ENCODE measurements at regions not wholly inside any gene's neighbourhood (a gene's known extent, or its start where the extent isn't known, plus 50 kb on each side); places are given as distances from the start of the nearest gene placed in this dataset.
A peak's percentile ranks its signal among the peaks of the same experiment; 100 is the strongest.

GRCh38 chr21:24450119-24450518, 1157.2 kb downstream of the MRPL39 start:
- H2AFZ ChIP-seq (ENCODE audit: low read length): no peak overlapping the region
- H3K27me3 ChIP-seq (replicated peaks; ENCODE audit: insufficient read depth, low read length): no peaks in the 10 kb centered on the region
- DNase-seq: peak; percentile 80
- H3K36me3 ChIP-seq (replicated peaks; ENCODE audit: insufficient read depth, low read length): no peaks in the 10 kb centered on the region
- peaks cover 21% of the 10 kb centered on the region for H3K4me1 ChIP-seq (ENCODE audit: low read length)
- H3K27ac ChIP-seq (ENCODE audit: low read length): peak overlapping the region; percentile 53; the same call in 1 of the 2 replicates
- no peak overlapping the region for H3K9ac ChIP-seq (ENCODE audit: low read length)
- H3K4me2 ChIP-seq (ENCODE audit: low read depth, low read length): peak overlapping the region; percentile 48
- no peak for TF ChIP-seq CTCF (IDR thresholded peaks at IDR 0.05; ENCODE audit: low read length)
- TF ChIP-seq EZH2 (optimal IDR thresholded peaks at IDR 0.05; ENCODE audit: low read depth, low read length): no peak
- TF ChIP-seq EZH2phosphoT487 (IDR thresholded peaks at IDR 0.05; ENCODE audit: low read length): no peak
- H4K20me1 ChIP-seq (ENCODE audit: insufficient read depth, low read length): no peaks in the 10 kb centered on the region
- H3K9me2 ChIP-seq (replicated peaks; ENCODE audit: insufficient read depth, low read length): no peaks in the 10 kb centered on the region
- peaks cover 7% of the 10 kb centered on the region for H3F3A ChIP-seq (ENCODE audit: insufficient read depth, low read length)
- no peaks in the 10 kb centered on the region for H3K9me3 ChIP-seq (replicated peaks; ENCODE audit: insufficient read depth, low read length)
- no peak overlapping the region for H3K4me3 ChIP-seq (ENCODE audit: low read length)
- no peaks in the 10 kb centered on the region for H3K79me2 ChIP-seq (ENCODE audit: low read length)

DNA sequence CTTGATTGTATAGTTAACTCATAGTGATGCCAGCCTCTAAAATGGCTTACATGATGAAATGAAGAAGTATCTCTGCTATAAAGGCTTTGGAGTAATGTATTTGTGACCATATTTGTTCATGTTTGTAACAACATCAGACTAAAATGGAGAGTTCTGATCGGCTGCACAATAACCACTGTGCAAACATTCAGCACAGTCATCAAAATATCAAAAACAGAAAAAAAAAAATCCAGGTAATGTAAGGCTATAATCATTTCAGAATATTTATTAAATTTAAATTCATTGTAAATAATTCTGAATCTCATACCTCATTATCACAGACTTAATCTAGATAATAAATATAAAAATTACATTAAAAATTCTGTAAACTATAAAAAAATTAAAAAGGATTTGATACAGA, 1161.8 kb downstream of the MRPL39 start:
- Histone ChIP-seq H4K20me1 (ENCODE audit: insufficient read depth, low read length) (no peaks in the 10 kb centered on the region), H3K4me1 (ENCODE audit: low read length) (peaks cover 16% of the 10 kb centered on the region), H3K79me2 (ENCODE audit: low read length) (no peaks in the 10 kb centered on the region), H3K36me3 (replicated peaks; ENCODE audit: insufficient read depth, low read length) (no peaks in the 10 kb centered on the region), H2AFZ (ENCODE audit: low read length) (no peak overlapping the region), H3K4me2 (ENCODE audit: low read depth, low read length) (no peak overlapping the region), H3K9me2 (replicated peaks; ENCODE audit: insufficient read depth, low read length) (no peaks in the 10 kb centered on the region), H3K27ac (ENCODE audit: low read length) (no peak overlapping the region), H3K27me3 (replicated peaks; ENCODE audit: insufficient read depth, low read length) (no peaks in the 10 kb centered on the region), H3F3A (ENCODE audit: insufficient read depth, low read length) (peaks cover 4% of the 10 kb centered on the region), H3K9me3 (replicated peaks; ENCODE audit: insufficient read depth, low read length) (no peaks in the 10 kb centered on the region), H3K9ac (ENCODE audit: low read length) (no peak overlapping the region), H3K4me3 (ENCODE audit: low read length) (no peak overlapping the region)
- TF ChIP-seq EZH2 (optimal IDR thresholded peaks at IDR 0.05; ENCODE audit: low read depth, low read length): no peak
- TF ChIP-seq EZH2phosphoT487 (IDR thresholded peaks at IDR 0.05; ENCODE audit: low read length): no peak
- no peak for TF ChIP-seq CTCF (IDR thresholded peaks at IDR 0.05; ENCODE audit: low read length)
- no peak for DNase-seq

- H3K4me2 ChIP-seq (ENCODE audit: low read depth, low read length): no peak overlapping the region
- no peak overlapping the region for H3K27ac ChIP-seq (ENCODE audit: low read length)
- no peak overlapping the region for H3K9ac ChIP-seq (ENCODE audit: low read length)
- H3K4me3 ChIP-seq (ENCODE audit: low read length): no peak overlapping the region
- no peaks in the 10 kb centered on the region for H3K27me3 ChIP-seq (replicated peaks; ENCODE audit: insufficient read depth, low read length)
- no peaks in the 10 kb centered on the region for H4K20me1 ChIP-seq (ENCODE audit: insufficient read depth, low read length)
- no peak for TF ChIP-seq EZH2phosphoT487 (IDR thresholded peaks at IDR 0.05; ENCODE audit: low read length)
- no peak for TF ChIP-seq CTCF (IDR thresholded peaks at IDR 0.05; ENCODE audit: low read length)
- TF ChIP-seq EZH2 (optimal IDR thresholded peaks at IDR 0.05; ENCODE audit: low read depth, low read length): no peak
- no peaks in the 10 kb centered on the region for H3K79me2 ChIP-seq (ENCODE audit: low read length)
- no peak for DNase-seq
- no peaks in the 10 kb centered on the region; the same call in 1 of the 2 replicates for H3F3A ChIP-seq (ENCODE audit: insufficient read depth, low read length)
- H3K36me3 ChIP-seq (replicated peaks; ENCODE audit: insufficient read depth, low read length): no peaks in the 10 kb centered on the region
- H3K9me2 ChIP-seq (replicated peaks; ENCODE audit: insufficient read depth, low read length): no peaks in the 10 kb centered on the region
- no peaks in the 10 kb centered on the region for H3K9me3 ChIP-seq (replicated peaks; ENCODE audit: insufficient read depth, low read length)
- H2AFZ ChIP-seq (ENCODE audit: low read length): no peak overlapping the region
- H3K4me1 ChIP-seq (ENCODE audit: low read length): peaks cover 9% of the 10 kb centered on the region
Observed at GRCh38 chr21:24444736-24445135, 1162.5 kb downstream of the MRPL39 start.
